Sigmoid colon (tissue), 6 donors: ENCODE measurements at regions not wholly inside any gene's neighbourhood (a gene's known extent, or its start where the extent isn't known, plus 50 kb on each side); places are given as distances from the start of the nearest gene placed in this dataset.
A peak's percentile ranks its signal among the peaks of the same experiment; 100 is the strongest.

ENCODE experiments used
- DNase-seq: peaks from one replicate; pipeline ENCODE4 v3.0.0-alpha.2; 2019
- H3K27ac ChIP-seq, 4 donors: fragments of 200-600 bp; sonication (generic); one replicate each; pipeline ENCODE4 v1.5.1; 2016 to 2019; ENCODE audit warnings: mild to moderate bottlenecking in 1 of 4
- H3K27me3 ChIP-seq, 3 donors: fragments of 200-600 bp; sonication (generic); one replicate each; pipeline ENCODE4 v1.5.1; 2019; ENCODE audit warnings: mild to moderate bottlenecking in 1 of 3
- H3K36me3 ChIP-seq, 4 donors: fragments of 200-600 bp; sonication (generic); one replicate each; pipeline ENCODE4 v1.5.1; 2016 to 2019
- H3K4me1 ChIP-seq, 4 donors: fragments of 200-600 bp; sonication (generic); one replicate each; pipeline ENCODE4 v1.5.1; 2017 to 2019
- H3K4me3 ChIP-seq, 4 donors: fragments of 200-600 bp; sonication (generic); one replicate each; pipeline ENCODE4 v1.5.1; 2017 to 2019; ENCODE audit warnings: mild to moderate bottlenecking in 2 of 4, moderate library complexity in 1 of 4
- H3K9me3 ChIP-seq, 4 donors: fragments of 200-600 bp in 3 of 4; sonication (generic) in 3 of 4; one replicate each; pipeline versions ENCODE4 v1.5.1 to v1.6.1; 2013 to 2019
- CTCF ChIP-seq, 4 experiments: fragments of 450-650 bp in 3 of 4; fragments of 200-600 bp in 1 of 4; IDR thresholded peaks; one replicate each; pipeline ENCODE4 v1.5.1; 2016 to 2019; ENCODE audit warnings: antibody characterized with exemption in 4 of 4, mild to moderate bottlenecking in 3 of 4, moderate library complexity in 2 of 4
- EP300 ChIP-seq, 4 donors: sonication (generic); formaldehyde crosslinking; IDR thresholded peaks; one replicate each; pipeline ENCODE4 v1.6.1; 2017; ENCODE audit warnings: antibody characterized with exemption in 4 of 4
- POLR2A ChIP-seq, 2 donors: fragments of 450-650 bp; IDR thresholded peaks; one replicate each; pipeline ENCODE4 v1.6.1; 2016; ENCODE audit warnings: antibody characterized with exemption in 2 of 2, mild to moderate bottlenecking in 2 of 2, moderate library complexity in 2 of 2
- POLR2AphosphoS5 ChIP-seq, 4 donors: sonication (generic); formaldehyde crosslinking; IDR thresholded peaks; one replicate each; pipeline ENCODE4 v1.6.1; 2017; ENCODE audit warnings: antibody characterized with exemption in 4 of 4
- WGBS, 2 donors: extraction: QIAGEN DNeasy Blood & Tissue Kit; methylation state at CpG; one replicate each; pipeline ENCODE4 v1.1.7; 2013; 5-methylcytosine and 5-hydroxymethylcytosine counted together
- intact Hi-C: fragments of 100-400 bp; cut with DNase I; formaldehyde crosslinking; loops from one replicate; pipeline ENCODE4 v1.15.1; 2023
- donor health status: healthy with polysubstance abuse.
- donor health status: healthy.

- intact Hi-C loops, result no loop called here
- no peak overlapping the region for H3K4me3 ChIP-seq
- no peaks in the 10 kb centered on the region for H3K9me3 ChIP-seq
- no peaks in the 10 kb centered on the region for H3K36me3 ChIP-seq
- no peak for TF ChIP-seq EP300 (IDR thresholded peaks at IDR 0.05)
- no peak for TF ChIP-seq POLR2A (IDR thresholded peaks at IDR 0.05)
- no peak for TF ChIP-seq CTCF (IDR thresholded peaks at IDR 0.05)
- no peak for TF ChIP-seq POLR2AphosphoS5 (IDR thresholded peaks at IDR 0.05)
- no peak for DNase-seq
- H3K27me3 ChIP-seq, result no peaks in the 10 kb centered on the region
- no peak overlapping the region for H3K27ac ChIP-seq
- H3K4me1 ChIP-seq, result peaks cover 0 to 6% (median 0%) of the 10 kb centered on the region in 4 donors
- 87 to 88% methylated on average over 2 of the region's 2 CpGs for WGBS, 2 donors
These were observed 160.6 kb upstream of the OSR1 start for GRCh38 chr2:19519045-19519444.

- H3K27ac ChIP-seq, result no peak overlapping the region
- H3K4me1 ChIP-seq, result peaks cover 0 to 13% (median 6%) of the 10 kb centered on the region in 4 donors
- intact Hi-C loops, result no loop called here
- H3K36me3 ChIP-seq, result no peaks in the 10 kb centered on the region
- H3K4me3 ChIP-seq, result no peak overlapping the region
- no peak for DNase-seq
- no peaks in the 10 kb centered on the region for H3K27me3 ChIP-seq
- 32 to 67% methylated on average over 2 of the region's 2 CpGs for WGBS, 2 donors
- no peak for TF ChIP-seq POLR2AphosphoS5 (IDR thresholded peaks at IDR 0.05)
- no peak for TF ChIP-seq CTCF (IDR thresholded peaks at IDR 0.05)
- no peak for TF ChIP-seq POLR2A (IDR thresholded peaks at IDR 0.05)
- no peak for TF ChIP-seq EP300 (IDR thresholded peaks at IDR 0.05)
- H3K9me3 ChIP-seq, result no peaks in the 10 kb centered on the region
These were observed 148.7 kb upstream of the OSR1 start for GRCh38 chr2:19507137-19507536.

- WGBS, 2 donors, result 14 to 38% methylated on average over 5 of the region's 5 CpGs
- Histone ChIP-seq H3K4me1 (peaks cover 0 to 13% (median 6%) of the 10 kb centered on the region in 4 donors), H3K27ac (no peak overlapping the region), H3K4me3 (no peak overlapping the region), H3K27me3 (no peaks in the 10 kb centered on the region), H3K9me3 (no peaks in the 10 kb centered on the region), H3K36me3 (no peaks in the 10 kb centered on the region)
- DNase-seq, result no peak
- no peak for TF ChIP-seq EP300 (IDR thresholded peaks at IDR 0.05)
- TF ChIP-seq CTCF (IDR thresholded peaks at IDR 0.05), result no peak
- no peak for TF ChIP-seq POLR2A (IDR thresholded peaks at IDR 0.05)
- no peak for TF ChIP-seq POLR2AphosphoS5 (IDR thresholded peaks at IDR 0.05)
- intact Hi-C loops, result no loop called here
These were observed 147.0 kb upstream of the OSR1 start for GRCh38 chr2:19505199-19506136.

DNA sequence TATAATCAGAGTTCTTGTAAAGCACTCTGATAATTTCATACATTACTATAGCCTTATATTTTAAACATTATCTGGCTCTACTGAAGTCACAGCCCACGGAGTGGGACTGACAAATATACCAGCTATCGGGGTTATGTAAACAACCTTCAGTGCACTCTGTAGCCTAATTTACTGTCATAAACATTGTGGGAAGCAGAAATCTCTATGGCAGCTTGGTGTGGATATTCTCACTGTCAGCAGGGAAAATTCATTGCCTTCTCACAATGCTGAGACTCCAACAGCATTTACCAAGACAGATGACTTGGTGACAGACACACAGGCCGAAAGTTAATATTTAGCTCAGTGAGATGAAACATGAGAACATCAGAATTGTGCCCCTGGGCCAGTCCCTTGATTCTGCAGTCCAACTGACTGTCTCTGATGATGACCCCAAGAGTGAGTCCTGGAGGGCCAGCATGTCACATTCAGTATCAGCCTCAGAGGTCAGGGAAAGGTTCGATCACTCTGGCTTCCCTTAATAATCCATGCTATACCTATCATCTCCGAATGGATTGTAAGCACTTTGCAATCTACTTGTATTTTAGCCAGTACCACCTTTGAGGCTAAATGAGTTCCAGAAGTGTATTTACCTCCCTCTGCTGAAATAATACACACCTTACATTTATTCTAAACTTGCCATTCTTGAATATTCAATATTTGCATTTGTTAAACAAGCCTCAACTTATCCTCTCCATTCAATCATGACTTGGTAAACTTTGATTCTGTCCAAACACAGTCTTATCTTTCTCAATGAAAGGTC, 146.2 kb upstream of the OSR1 start:
- intact Hi-C loops, result no loop called here
- 9 to 36% methylated on average over 5 of the region's 5 CpGs for WGBS, 2 donors
- Histone ChIP-seq H3K4me3 (no peak overlapping the region), H3K4me1 (peaks cover 0 to 13% (median 6%) of the 10 kb centered on the region in 4 donors), H3K36me3 (no peaks in the 10 kb centered on the region), H3K27me3 (no peaks in the 10 kb centered on the region), H3K27ac (no peak overlapping the region), H3K9me3 (no peaks in the 10 kb centered on the region)
- TF ChIP-seq POLR2AphosphoS5 (IDR thresholded peaks at IDR 0.05), result peak in 3 of 4 donors; percentile 40 to 72 (median 65)
- no peak for TF ChIP-seq CTCF (IDR thresholded peaks at IDR 0.05)
- DNase-seq, result no peak
